ENCODE measurements at regions not wholly inside any gene's neighbourhood (a gene's known extent, or its start where the extent isn't known, plus 50 kb on each side); places are given as distances from the start of the nearest gene placed in this dataset.
"Not testable (repeated sequence)": the region's sequence is repeated elsewhere in the genome, so short reads cannot be mapped to it uniquely, and the experiment has no call there.

DNA sequence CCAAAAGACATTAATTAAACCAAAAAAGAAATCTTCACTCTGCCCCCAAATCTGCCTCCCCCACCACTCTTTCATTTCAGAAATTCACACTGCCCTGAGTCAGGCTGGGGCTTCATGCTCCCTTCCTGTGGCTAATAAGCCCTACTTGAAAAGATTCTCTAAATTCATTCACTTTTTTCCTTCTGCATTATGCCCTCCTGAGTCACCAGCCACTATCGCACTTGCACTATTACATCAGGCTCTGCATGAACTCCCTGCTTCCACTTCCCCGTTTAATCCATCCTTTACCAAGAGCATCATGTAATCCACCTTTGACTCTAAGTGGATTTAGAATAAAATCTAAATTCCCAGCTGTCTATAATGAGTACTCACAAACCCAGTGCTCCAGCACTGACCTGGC lies 295.4 kb upstream of the KLF3 start:
- in situ Hi-C loops (cut with MboI; ENCODE audit: low sequenced_read_pairs): no loop called here

- in situ Hi-C loops (cut with MboI; ENCODE audit: low sequenced_read_pairs): no loop called here
Measured at GRCh38 chr4:38371391-38371851, 292.6 kb upstream of the KLF3 start.

DNA sequence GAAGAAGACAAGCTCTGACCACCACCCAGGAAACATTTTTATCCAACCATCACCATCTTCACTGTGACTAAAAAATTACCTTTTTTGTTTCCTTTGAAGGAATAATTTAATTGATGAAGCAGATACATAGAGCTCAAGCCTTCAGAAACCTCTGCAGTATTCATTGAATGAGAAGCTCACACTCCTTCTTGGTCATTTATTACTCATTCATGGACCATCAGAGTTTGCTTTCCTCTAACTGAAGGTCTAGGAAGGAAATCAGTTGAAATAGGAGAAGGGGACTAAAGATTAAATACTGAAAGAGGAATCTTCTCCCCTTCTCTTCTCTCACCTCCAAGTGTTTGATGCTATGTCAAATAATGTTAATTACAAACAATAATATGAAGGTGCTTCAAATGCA lies 290.6 kb upstream of the KLF3 start:
- in situ Hi-C loops (cut with MboI; ENCODE audit: low sequenced_read_pairs): no loop called here

- in situ Hi-C loops (cut with MboI; ENCODE audit: low sequenced_read_pairs): no loop called here
Measured at GRCh38 chr4:38377195-38377594, 286.8 kb upstream of the KLF3 start.

GRCh38 chr4:38378478-38378877 lies 285.5 kb upstream of the KLF3 start:
- in situ Hi-C loops (cut with MboI; ENCODE audit: low sequenced_read_pairs): no loop called here

DNA sequence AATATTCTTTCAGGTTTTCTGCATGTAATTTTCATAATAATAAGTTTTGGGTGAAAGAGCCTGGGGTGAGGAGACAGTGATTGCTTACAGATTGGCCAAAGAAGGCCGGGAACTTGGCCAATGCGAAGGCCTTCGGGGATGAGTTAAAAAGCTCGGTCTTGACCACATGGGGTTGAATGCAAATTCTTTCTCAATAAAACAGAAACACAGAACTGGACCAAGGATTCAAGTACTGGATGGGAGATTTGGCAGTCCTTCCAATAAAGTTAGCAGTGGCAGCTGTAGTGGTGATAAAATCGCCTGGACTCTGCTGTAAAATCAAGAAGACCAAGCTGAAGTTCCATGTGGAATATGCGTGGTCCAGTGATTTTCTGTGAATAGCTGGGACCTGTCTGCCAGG lies 282.2 kb upstream of the KLF3 start:
- in situ Hi-C loops (cut with MboI; ENCODE audit: low sequenced_read_pairs): no loop called here

- in situ Hi-C loops (cut with MboI; ENCODE audit: low sequenced_read_pairs): no loop called here
Measured at GRCh38 chr4:38382520-38382919, 281.5 kb upstream of the KLF3 start.

- in situ Hi-C loops (cut with MboI; ENCODE audit: low sequenced_read_pairs): no loop called here
Measured at GRCh38 chr4:38383646-38384121, 280.3 kb upstream of the KLF3 start.

DNA sequence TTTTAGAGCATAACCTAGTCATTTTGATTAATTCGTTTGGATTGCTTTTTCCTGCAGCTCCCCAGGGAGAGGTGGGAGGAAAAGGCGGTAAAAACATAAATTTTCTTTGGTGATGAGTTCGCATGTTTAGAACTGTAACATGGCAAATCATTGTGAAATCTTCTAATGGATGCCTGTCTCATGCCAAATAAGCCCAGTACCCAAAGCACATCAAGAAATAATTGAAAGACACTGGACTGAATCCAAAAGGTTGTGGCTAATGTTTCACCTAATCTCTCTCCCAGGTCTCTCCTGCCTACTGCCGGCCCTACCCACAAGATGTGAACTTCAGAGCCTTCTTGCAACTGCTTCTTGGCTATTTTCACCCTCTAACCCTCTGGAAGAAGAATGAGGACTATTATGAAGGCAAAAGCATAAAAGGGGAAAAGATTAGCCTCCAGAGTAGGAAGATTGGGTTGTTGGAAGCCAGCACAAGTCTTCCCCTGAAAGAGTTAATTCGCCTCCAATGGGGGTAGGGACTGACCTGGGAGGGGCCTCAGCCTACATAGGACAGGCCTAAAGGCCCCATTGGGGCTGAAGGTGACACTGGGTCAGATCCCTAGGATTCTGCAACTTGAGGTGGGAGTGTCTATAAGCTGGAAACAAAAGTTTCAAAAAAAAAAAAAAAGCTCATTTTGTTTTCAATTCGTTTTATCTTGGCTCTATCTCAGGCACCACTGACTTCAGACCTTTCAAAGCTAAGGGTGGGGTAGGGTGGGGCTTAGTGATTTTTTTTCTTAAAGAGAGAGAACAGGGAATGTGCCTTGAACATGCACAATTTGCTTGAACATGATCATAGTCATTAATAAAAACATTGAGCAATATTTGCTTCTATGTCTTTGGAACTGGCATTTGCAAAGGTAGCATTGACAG lies 278.6 kb upstream of the KLF3 start:
- in situ Hi-C loops (cut with MboI; ENCODE audit: low sequenced_read_pairs): no loop called here

- in situ Hi-C loops (cut with MboI; ENCODE audit: low sequenced_read_pairs): no loop called here
Measured at GRCh38 chr4:38386005-38386551, 277.9 kb upstream of the KLF3 start.

DNA sequence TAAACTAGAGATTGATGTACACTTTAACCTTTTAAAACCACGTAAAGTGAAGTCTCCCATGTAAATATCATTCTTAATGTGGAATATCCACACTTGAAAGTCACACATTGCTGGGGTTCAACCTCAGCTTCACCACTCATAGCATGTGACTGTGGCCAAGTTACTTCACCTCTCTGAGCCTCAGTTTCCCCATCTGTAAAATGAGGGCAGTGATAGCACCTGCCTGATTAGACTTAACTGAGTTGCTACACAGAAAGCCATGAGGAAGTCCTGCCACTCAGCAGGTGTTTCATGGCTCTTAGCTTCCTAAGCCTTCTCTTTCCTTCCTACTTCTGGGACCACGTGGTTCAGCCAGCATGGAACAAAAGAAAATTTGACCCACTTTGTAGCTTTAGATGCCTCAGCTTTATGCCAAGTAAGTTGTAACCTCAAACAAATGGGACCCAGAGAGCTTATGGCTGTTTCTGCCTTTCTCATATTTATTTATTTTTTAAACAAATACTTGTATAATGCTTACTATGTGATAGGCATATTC lies 277.3 kb upstream of the KLF3 start:
- in situ Hi-C loops (cut with MboI; ENCODE audit: low sequenced_read_pairs): no loop called here

GRCh38 chr4:38387348-38387747 lies 276.7 kb upstream of the KLF3 start:
- in situ Hi-C loops (cut with MboI; ENCODE audit: low sequenced_read_pairs): no loop called here

DNA sequence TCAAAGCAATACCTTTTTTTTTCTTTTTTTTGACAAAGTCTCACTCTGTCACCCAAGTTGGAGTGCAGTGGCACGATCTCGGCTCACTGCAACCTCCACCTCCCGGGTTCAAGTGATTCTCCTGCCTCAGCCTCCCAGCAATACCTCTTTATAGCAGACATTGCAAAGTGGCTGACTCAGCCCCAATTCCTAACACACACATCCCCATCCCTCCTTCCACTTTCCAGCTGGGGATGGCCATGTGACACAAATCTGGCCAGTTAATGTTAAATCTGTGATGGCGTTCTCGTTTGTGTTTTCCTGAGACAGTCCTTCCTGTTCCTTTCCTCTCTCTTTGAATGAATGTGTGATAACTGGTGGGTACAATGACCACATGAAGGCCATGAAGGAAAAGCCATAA lies 276.2 kb upstream of the KLF3 start:
- in situ Hi-C loops (cut with MboI; ENCODE audit: low sequenced_read_pairs): no loop called here

DNA sequence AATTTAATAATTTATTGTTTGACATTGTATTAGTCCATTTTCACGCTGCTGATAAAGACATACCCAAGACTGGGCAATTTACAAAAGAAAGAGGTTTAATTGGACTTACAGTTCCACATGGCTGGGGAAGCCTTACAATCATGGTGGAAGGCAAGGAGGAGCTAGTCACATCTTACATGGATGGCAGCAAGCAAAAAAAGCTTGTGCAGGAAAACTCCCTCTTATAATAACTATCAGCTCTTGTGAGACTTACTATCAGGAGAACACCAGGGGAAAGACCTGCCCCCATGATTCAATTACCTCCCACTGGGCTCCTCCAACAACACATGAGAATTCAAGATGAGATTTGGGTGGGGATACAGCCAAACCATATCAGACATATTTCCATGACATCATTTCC lies 275.1 kb upstream of the KLF3 start:
- in situ Hi-C loops (cut with MboI; ENCODE audit: low sequenced_read_pairs): not testable (repeated sequence)

DNA sequence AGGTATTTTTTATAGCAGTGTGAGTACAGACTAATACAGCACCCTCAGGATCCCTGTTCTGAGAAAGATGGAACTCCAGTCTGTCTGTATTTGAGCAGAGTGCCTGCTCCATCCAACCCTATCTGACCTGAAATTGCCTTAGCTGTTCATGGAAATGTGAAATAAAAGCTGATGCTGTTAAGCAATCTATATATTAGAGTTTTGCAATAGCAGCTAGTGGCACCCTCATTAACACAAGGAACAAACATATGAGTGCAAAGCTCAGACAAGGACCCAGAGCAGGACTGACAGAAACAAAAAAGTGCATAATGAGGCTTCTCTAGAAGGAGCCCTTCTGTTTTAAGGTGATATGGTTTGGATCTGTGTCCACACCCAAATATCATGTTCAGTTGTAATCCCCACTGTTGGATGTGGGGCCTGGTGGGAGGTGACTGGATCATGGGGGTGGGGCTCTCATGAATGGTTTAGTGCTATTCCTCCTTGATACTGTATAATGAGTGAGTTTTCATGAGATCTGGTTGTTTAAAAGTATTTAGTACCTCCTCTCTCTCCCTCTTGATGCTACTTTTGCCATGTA lies 272.9 kb upstream of the KLF3 start:
- in situ Hi-C loops (cut with MboI; ENCODE audit: low sequenced_read_pairs): no loop called here

GRCh38 chr4:38392223-38392855 lies 271.7 kb upstream of the KLF3 start:
- in situ Hi-C loops (cut with MboI; ENCODE audit: low sequenced_read_pairs): no loop called here

DNA sequence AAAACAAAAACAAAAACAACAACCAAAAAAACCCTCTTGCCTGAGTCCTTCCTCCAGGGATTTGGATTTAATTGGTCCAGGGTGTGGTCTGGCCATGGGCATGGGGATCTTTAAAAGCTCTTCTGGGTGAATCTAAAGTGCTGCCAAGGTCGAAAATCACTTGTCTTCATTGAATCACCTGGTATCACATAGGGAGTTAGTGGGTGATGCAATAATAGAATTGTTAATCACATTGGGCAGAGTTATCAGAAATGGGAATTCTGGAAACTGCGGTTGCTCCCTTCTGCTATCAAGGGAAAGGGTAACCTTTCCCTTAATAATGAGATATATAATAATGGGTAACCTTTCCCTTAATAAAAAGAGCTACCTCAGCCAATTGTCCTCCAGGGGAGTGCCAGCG lies 267.9 kb upstream of the KLF3 start:
- in situ Hi-C loops (cut with MboI; ENCODE audit: low sequenced_read_pairs): no loop called here

- in situ Hi-C loops (cut with MboI; ENCODE audit: low sequenced_read_pairs): no loop called here
Measured at GRCh38 chr4:38396845-38397547, 267.0 kb upstream of the KLF3 start.

DNA sequence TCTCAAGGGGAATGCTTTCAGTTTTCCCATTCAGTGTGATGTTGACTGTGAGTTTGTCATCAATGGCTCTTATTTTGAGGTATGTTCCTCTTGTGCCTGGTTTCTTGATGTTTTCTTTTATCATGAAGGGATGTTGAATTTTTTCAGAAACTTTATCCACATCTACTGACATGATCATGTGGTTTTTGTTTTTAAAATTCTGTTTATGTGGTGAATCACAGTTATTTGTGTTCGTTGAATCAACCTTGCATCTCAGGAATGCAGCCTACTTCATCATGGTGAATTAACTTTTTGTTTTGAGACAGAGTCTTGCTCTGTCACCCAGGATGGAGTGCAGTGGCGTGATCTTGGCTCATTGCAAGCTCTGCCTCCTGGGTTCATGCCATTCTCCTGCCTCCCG lies 263.1 kb upstream of the KLF3 start:
- in situ Hi-C loops (cut with MboI; ENCODE audit: low sequenced_read_pairs): no loop called here

GRCh38 chr4:38406243-38406642 lies 257.8 kb upstream of the KLF3 start:
- in situ Hi-C loops (cut with MboI; ENCODE audit: low sequenced_read_pairs): no loop called here

DNA sequence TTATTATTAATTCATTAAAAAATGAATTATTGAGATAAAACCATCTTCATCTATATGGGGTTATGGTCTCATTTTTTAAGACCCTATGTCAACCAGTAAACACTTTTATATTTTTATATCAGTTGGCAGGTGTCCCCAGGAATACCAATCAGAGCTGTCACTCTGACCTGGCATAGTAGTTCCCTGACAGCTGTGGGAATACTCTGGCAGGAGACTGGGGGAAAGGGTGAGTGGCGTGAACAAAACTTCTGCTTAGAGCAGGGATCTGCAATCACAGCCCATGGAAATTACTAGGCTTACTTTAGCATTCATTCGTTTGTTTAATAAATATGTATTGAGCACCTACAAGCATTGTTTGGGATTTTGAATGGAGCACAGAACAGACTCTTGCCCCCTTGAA lies 254.1 kb upstream of the KLF3 start:
- in situ Hi-C loops (cut with MboI; ENCODE audit: low sequenced_read_pairs): no loop called here
